GM21367 (cell line): ENCODE measurements at regions not wholly inside any gene's neighbourhood (a gene's known extent, or its start where the extent isn't known, plus 50 kb on each side); places are given as distances from the start of the nearest gene placed in this dataset.
A peak's percentile ranks its signal among the peaks of the same experiment; 100 is the strongest.
"Not testable (repeated sequence)": the region's sequence is repeated elsewhere in the genome, so short reads cannot be mapped to it uniquely, and the experiment has no call there.

Experiments
- ATAC-seq: cut with Tn5 transposase; IDR thresholded peaks from one replicate; pipeline ENCODE4 v1.9.1; 2021; ENCODE audit not compliant: unreplicated experiment

DNA sequence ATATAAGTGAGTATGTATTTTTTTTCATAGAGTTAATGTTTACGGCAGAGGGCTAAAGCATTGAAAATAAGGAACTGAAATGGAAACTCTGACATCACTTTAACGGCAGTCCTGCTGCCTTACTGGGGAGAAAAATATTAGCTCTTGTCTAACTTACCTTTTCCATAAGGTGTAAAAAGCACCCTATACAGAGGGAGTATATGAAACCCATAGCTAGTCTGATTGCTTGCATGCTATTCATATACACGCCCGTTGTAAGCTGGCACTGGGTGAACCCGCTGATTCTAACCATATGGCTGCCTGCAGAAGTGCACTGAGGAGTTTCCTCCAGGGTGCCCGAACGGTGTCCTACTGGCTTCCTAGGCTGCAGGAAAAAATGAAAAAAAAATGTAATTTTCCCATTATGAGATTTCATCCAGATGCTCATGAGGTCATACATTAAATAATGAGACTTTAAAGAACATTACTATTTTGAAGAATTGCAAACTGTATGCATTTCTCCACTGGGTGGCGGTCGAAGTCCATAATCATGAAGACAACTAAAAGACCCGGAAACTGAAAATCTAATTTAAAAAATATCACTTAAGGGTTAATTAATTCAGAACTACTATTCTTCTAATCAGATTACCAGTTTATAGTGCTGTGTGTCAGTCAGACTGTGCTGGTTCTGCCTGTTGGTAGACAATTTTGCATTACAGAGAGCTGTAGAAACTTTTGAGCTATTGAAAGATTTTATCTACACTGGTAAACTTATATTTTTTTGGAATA is 144.7 kb downstream of the ALX1 start:
- peak; percentile 89 for ATAC-seq

DNA sequence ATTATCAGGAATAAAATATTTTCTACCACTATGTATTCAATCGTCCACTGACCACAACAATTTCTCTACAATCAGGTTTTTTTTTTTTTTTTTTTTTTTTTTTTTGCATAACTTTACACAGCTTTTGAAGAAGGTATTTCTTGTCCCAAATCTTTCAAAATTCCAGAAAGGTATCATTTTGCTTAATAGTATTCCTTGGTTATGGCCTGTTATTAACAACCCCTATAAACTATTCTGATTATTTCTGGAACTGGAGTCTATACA is 145.3 kb downstream of the ALX1 start:
- no peak for ATAC-seq

DNA sequence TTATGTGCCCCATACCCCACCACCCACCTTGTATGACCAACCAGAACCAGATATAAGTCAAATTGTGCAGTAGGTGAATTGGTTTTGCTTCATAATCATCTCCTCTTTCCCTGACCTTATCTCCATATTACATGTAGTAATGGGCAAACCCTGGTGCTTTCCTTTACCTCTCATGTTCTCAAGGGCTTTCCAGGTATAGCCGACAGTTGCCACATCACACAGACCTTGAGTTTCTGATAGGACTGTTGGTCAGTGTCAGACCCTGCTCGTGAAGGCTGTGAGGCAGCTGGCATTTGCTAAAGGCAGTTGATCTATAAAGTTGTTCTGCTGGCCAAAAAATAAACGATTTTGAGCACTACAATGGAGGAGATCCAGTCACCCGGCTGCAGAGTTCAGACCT is 145.9 kb downstream of the ALX1 start:
- ATAC-seq = no peak

DNA sequence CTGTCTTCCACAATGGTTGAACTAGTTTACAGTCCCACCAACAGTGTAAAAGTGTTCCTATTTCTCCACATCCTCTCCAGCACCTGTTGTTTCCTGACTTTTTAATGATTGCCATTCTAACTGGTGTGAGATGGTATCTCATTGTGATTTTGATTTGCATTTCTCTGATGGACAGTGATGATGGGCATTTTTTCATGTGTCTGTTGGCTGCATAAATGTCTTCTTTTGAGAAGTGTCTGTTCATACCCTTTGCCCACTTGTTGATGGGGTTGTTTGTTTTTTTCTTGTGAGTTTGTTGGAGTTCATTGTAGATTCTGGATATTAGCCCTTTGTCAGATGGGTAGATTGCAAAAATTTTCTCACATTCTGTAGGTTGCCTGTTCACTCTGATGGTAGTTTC is 153.1 kb downstream of the ALX1 start:
- ATAC-seq = not testable (repeated sequence)

DNA sequence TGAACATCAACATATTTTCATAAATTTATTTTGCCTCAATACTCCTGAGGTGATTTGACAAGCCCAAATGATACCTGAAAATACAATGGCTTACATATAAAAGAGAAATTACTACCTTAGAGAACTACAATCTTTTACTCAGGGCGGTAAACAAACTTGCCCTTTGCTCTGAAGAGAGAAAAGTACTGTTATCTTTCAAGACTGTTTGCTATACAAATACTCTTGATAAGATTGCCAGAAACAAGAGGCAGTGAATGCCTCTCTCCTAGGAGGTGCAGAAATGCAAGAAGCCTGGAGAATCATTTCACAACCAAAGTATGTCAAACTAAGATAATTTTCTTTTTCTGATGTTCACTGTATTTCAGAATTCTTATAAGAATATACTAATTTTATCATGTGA is 160.3 kb downstream of the ALX1 start:
- no peak for ATAC-seq

DNA sequence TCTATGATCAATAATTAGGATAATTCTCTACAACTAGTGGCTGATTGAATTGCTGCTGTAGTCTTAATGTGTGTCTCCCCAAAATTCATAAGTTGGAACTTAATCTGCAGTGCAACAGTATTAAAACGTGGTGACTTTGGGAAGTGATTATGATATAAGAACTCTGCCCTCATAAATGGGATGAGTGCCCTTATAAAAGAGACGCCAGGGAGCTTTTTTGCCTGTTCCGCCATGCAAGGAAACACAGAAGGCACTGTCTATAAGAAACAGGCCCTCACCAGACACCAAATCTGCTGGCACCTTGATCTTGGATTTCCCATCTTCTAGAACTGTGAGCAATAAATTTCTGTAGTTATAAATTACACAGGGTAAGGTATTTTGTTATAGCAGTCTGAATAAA is 161.0 kb downstream of the ALX1 start:
- no peak for ATAC-seq

DNA sequence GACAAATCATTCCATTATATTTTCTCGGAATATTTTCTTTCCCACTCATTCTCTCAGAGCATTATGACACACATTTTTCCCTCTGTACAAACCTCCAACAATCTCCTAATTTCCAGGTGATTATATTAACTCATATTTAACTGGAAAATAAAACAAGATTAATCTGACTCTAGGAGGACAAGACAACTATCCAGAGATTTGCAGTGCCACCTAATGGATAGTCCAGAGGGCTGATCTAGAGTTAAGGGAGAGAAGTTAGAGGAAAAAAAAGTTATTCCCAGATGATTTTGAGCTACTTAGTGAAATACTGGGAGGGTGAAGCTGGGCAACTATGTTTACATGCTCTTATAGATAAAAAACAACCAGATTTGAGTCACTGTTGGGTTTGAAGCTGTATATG is 161.7 kb downstream of the ALX1 start:
- ATAC-seq = no peak

DNA sequence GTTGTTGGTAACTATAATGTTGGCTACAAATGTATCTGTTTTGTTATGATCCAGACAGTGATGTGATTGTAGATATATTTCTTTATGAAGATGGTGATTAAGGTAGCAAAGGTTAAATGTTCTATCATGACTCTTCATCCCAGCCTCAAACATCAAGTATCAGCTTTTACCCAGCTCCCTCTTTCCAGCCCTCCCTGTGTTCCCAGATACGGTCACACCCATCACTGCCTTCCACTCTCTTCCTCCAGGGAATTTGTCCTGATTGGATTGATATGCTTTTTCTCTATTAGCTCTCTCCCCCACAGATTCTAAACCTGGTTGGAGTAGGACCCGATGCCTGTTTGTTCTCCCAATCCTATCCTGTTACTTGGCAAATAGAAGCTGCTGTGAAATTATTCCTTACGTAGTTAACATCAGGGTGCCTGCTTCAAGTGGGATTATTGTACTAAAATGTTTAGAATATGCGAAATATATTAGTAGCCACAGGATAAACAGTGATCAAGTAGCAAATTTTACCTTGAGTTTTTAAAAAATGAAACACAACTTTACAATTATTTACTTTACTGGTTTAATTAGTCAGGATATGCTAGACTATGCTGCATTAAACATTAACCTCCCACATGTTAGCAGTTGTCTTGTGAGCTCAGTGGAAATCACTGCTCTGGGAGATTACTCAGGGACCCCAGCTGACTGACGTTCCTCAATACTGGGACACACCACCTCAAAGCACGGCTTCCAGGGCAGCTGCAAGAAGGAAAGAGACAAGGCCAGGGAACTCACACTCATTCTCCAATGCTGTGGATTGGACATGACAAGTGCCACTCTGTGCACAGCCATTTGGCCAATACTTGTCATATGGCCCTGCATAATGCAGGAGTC is 165.3 kb downstream of the ALX1 start:
- ATAC-seq = no peak

DNA sequence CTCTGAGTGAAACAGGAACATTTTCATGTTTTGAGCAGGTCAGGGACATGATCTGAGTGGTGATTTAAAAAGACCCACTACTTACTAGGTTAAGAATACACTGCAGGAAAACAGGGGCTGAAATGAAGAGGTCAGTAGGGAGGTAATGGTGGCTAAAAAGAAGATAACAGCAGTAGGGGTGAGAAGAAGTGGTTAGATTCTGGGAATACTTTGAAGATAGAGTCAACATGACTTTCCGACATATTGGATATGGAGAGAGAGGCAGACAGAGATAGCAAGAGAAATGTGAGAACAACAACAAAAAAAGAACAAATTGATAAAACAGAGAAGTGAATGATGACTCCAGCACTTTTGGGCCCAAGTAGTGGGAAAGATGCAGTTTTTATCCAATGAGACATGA is 168.0 kb downstream of the ALX1 start:
- ATAC-seq = no peak

DNA sequence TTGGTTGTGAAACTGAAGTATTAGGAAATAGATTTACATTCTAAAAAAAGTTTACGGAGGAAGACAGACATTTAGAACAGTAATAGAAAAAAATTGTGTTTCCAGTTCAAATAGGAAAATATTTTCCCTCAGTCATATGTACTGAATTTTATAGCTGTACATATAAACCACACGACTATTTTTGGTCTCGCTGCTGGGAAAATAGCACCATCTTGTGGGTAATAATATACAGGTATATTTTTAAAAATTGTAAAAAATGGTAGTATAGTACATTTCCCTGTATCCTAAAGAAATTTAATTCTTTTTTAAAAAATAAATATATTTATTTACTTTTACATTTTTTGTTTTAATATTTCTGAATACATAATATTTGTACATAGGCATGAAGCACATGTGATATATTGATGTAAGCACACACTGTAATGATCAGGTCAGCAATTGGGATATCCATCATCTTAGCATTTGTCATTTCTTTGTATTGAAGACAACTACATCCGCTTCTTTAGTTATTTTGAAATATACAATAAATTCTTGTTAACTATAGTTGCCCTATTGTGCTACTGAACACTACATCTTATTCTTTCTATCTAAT is 168.6 kb downstream of the ALX1 start:
- ATAC-seq = peak; percentile 53

DNA sequence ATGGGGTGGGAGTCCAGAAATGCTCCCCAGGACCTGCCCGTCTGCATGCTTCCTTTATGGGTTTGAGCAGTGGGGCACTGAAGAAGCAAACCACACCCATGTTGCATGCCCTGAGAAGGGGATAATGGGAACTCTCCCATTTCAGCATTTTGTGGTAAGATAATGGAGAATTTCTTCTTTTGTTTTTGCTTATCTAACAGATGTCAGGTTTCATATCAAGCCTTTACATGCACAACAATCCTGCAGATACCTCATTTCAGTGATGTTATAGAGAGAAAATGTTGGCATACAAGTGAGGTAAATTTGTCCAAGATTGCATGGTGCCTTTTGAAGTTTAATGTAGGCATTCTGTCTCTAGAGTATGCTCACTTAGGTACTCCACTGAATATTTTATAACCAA is 177.0 kb downstream of the ALX1 start:
- ATAC-seq = no peak

DNA sequence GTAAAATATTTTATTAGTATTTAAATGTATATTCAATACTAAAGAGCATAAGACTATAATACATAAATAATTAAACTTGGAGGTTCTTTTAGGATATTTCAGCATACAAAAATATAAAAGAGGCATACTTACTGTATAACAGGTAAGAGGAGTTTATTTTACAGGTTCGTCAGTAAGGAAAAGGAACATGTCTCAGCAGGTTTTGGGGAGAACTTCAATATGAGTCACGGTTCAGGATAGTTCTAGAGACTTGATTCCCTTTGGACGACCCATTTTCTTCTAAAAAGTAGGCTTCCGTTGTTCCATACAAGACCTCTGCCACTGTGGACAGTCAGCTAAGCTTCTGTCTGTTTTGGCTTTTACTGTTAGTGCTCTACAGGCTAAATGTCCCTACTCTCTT is 181.1 kb downstream of the ALX1 start:
- ATAC-seq = no peak

DNA sequence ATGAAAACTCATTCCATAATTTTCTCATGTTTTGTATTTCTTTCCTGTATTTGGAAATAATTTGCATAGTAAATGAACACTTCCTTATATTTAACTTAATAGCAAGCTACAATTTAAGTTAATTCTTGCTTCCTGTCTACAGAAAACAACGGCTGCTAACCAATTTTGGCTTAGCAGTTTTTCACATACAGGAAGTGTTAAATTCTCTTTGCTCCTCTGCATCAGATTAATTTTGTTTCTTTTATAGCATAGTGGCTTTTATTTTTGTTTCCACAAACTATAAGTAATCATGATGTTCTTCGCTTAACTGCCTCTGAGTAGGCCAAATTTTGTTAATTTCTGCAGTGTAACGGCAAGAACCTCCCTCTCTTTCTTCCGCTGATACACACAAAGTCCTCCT is 182.9 kb downstream of the ALX1 start:
- ATAC-seq = no peak

DNA sequence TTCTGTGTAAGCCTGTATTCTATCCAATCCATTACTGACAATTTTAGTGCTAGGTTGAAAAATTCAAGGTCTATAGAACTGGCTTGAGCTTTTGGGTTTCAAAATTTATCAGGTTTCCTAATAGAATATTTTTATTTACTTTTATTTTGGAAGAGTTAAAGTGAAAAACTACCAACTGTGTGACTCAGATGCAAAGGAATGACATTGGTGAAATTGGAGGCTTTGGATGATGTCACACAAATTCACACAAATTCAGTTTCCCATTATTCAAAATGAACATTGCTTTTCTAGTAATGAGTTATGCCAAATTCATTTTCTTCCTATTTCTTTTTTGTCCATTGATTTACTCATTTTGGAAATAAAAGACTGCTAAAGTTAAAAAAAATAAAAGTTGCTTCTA is 186.9 kb downstream of the ALX1 start:
- ATAC-seq = no peak

DNA sequence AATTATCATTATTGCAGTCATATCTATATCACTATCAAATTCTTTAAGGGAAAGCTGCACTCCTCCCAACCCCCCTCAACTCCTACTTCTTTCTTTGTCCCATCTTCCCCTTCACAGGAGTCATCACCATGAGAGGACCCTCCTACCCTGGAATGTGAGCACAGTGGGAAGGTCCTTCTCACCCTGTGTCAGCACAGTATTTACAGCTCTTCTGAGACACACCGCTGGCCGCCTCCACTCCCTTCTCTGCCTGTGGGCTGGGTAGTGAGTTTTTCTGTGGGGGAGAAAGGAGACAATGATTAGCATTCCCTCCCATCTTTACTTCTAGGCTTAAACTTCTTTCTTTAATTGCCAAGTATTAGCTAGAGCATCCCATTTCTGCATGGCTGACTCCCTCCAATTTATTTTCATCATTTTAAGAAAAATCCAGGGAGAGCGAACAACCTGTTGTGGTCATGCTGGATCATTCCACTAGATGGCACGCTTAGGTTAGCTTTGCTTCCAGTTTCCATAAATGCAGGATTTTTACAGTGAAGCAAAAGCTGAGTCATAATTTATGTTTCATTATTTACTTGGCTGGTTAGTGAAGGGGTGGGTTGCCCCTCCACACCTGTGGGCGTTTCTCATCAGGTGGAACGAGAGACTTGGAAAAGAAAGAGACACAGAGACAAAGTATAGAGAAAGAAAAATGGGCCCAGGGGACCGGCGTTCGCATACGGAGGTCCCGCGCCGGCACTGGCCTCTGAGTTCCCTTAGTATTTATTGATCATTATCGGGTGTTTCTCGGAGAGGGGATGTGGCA is 188.5 kb downstream of the ALX1 start:
- peak; percentile 92 for ATAC-seq

DNA sequence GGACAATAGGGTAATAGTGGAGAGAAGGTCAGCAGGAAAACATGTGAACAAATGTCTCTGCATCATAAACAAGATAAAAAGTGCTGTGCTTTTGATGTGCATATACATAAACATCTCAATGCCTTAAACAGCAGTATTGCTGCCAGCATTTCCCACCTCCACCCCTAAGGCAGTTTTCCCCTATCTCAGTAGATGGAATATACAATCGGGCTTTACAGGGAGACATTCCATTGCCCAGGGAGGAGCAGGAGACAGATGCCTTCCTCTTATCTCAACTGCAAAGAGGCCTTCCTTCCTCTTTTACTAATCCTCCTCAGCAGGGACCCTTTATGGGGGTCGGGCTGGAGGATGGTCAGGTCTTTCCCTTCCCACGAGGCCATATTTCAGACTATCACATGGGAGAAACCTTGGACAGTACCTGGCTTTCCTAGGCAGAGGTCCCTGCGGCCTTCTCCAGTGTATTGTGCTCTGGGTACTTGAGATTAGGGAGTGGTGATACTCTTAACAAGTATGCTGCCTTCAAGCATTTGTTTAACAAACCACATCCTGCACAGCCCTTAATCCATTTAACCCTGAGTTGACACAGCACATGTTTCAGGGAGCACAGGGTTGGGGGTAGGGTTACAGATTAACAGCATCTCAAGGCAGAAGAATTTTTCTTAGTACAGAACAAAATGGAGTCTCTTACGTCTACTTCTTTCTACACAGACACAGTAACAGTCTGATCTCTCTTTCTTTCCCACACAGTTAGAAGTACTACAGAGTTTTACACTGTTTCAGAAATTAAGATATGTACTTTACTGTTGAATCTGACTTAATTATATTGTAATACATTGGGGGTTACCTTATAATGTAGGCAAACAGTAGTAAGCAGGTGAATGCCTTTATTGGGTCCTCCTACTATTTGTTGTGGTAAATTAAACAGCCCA is 189.4 kb downstream of the ALX1 start:
- not testable (repeated sequence) for ATAC-seq

DNA sequence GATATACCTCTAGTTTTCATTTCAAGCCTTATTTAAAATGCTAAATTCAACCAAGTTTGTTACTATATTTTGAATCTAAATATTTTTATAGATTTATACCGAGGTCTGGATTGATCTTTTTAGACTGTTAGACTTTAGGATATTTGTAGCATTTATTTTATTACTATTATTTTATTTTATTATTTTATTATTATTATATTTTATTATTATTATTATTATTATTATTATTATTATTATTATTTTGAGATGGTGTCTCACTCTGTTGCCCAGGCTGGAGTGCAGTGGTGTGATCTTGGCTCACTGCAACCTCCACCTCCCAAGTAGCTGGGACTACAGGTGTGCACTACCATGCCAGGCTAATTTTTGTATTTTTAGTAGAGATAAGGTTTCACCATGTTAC is 195.3 kb downstream of the ALX1 start:
- not testable (repeated sequence) for ATAC-seq

DNA sequence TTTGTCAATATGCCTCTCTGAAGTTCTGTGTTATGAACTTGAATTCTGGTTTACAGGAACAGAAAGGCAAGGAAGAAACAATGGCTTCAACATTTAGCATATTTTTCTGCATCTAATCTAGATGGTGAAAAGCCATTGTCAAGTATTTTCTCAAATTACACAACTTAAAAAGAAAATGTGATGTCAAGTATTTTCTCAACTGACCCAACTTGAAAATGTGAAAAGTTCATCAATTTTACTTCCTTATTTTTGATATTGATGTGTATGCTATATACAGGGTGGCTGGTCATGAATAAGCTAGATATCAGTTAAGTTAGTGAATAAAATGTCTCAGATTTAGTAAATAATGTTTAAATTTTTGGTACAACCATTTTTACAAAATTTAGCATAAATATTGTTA is 196.7 kb downstream of the ALX1 start:
- ATAC-seq = no peak

DNA sequence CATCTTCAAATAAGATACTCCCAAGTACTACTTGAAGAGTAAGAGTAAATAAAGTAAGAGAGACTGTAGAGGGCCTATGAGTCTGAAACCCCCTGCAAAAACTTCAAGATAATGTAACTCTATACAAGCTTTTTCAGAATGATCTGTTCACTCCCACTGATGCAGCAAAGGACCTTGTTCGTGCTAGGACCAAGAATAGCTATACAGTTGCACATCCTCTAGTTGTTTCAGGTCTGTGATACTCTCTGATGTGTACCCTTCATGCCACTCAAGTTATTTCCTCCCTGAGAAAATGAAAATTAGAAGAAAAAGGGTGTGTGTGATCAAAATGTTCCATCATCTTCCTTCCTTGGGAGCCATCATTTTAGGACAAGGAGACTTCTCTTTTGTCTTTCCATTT is 204.4 kb downstream of the ALX1 start:
- ATAC-seq = peak; percentile 88

DNA sequence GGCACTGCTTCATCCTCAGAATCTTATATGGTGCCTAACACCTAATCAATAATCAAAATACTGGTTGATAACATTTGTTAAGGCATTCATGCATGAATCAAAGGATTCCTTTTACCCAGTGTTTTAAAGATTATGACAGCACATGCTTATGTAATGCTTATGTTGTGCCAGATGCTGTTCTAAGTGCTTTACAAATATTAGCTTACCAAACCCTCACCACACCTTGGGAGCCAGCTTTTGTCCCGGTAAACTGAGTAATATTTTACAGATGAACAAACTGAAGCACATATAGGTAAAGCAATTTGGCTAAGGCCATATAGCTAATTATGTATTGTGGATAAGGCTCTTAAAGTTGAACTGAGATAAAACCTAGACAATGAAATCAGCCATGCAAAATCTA is 209.2 kb downstream of the ALX1 start:
- ATAC-seq = no peak
